HL-60 (cell line): ENCODE measurements at regions not wholly inside any gene's neighbourhood (a gene's known extent, or its start where the extent isn't known, plus 50 kb on each side); places are given as distances from the start of the nearest gene placed in this dataset.

ENCODE experiments used
- GABPA ChIP-seq: IDR thresholded peaks from 2 replicates; pipeline ENCODE4 v1.6.1; 2012; ENCODE audit warnings: low read depth
- POLR2AphosphoS5 ChIP-seq: IDR thresholded peaks from 2 replicates; pipeline ENCODE4 v1.6.1; 2012; ENCODE audit warnings: low read depth
- TF ChIP-seq, protein P1 (sequence below): IDR thresholded peaks from one replicate; pipeline ENCODE4 v1.5.1; 2011; ENCODE audit warnings: low read length, control low read depth, inconsistent platforms; ENCODE audit not compliant: insufficient read depth
- TF ChIP-seq, protein P2 (sequence below): IDR thresholded peaks from 2 replicates; pipeline ENCODE4 v1.6.1; 2012; ENCODE audit warnings: low read depth; ENCODE audit not compliant: insufficient replicate concordance

DNA sequence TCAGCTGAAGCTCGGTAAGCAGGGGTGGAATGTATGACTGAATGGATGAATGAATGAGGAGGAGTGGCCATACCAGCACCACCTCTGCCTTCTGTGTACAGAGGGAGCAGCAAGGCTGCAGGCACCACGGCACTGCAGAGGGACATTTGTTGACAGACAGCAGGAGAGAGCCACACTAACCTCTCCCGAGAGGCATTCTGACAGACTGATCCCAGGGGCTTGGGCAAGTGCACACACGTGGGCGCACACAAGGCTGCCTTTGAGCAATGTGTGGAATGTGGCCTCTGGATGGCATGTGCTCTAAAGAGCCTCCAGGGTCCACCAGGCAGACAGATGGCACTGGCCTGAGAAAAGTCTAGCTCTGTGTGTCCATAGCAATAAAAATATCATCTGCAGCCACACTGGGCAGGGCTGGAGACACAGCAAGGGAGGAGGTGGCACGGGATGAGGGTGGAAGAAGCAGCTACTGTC lies 111.8 kb downstream of the ACTL7B start:
- TF ChIP-seq, protein P1, sequence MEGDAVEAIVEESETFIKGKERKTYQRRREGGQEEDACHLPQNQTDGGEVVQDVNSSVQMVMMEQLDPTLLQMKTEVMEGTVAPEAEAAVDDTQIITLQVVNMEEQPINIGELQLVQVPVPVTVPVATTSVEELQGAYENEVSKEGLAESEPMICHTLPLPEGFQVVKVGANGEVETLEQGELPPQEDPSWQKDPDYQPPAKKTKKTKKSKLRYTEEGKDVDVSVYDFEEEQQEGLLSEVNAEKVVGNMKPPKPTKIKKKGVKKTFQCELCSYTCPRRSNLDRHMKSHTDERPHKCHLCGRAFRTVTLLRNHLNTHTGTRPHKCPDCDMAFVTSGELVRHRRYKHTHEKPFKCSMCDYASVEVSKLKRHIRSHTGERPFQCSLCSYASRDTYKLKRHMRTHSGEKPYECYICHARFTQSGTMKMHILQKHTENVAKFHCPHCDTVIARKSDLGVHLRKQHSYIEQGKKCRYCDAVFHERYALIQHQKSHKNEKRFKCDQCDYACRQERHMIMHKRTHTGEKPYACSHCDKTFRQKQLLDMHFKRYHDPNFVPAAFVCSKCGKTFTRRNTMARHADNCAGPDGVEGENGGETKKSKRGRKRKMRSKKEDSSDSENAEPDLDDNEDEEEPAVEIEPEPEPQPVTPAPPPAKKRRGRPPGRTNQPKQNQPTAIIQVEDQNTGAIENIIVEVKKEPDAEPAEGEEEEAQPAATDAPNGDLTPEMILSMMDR, result no peak
- TF ChIP-seq GABPA (no peak), POLR2AphosphoS5 (no peak)
- TF ChIP-seq, protein P2, sequence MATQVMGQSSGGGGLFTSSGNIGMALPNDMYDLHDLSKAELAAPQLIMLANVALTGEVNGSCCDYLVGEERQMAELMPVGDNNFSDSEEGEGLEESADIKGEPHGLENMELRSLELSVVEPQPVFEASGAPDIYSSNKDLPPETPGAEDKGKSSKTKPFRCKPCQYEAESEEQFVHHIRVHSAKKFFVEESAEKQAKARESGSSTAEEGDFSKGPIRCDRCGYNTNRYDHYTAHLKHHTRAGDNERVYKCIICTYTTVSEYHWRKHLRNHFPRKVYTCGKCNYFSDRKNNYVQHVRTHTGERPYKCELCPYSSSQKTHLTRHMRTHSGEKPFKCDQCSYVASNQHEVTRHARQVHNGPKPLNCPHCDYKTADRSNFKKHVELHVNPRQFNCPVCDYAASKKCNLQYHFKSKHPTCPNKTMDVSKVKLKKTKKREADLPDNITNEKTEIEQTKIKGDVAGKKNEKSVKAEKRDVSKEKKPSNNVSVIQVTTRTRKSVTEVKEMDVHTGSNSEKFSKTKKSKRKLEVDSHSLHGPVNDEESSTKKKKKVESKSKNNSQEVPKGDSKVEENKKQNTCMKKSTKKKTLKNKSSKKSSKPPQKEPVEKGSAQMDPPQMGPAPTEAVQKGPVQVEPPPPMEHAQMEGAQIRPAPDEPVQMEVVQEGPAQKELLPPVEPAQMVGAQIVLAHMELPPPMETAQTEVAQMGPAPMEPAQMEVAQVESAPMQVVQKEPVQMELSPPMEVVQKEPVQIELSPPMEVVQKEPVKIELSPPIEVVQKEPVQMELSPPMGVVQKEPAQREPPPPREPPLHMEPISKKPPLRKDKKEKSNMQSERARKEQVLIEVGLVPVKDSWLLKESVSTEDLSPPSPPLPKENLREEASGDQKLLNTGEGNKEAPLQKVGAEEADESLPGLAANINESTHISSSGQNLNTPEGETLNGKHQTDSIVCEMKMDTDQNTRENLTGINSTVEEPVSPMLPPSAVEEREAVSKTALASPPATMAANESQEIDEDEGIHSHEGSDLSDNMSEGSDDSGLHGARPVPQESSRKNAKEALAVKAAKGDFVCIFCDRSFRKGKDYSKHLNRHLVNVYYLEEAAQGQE, result no peak
